ENCODE measurements at regions not wholly inside any gene's neighbourhood (a gene's known extent, or its start where the extent isn't known, plus 50 kb on each side); places are given as distances from the start of the nearest gene placed in this dataset.
"Not testable (repeated sequence)": the region's sequence is repeated elsewhere in the genome, so short reads cannot be mapped to it uniquely, and the experiment has no call there.

GRCh38 chr5:153296251-153296844 lies 194.1 kb upstream of the GRIA1 start:
- DNase-seq, result not testable (repeated sequence)

GRCh38 chr5:153299891-153300290 lies 190.6 kb upstream of the GRIA1 start:
- DNase-seq, result no peak

GRCh38 chr5:153308282-153308681 lies 182.2 kb upstream of the GRIA1 start:
- no peak for DNase-seq

GRCh38 chr5:153318556-153318955 lies 171.9 kb upstream of the GRIA1 start:
- DNase-seq, result no peak

- no peak for DNase-seq
Measured at GRCh38 chr5:153321478-153321877, 169.0 kb upstream of the GRIA1 start.

GRCh38 chr5:153340139-153340538 lies 150.3 kb upstream of the GRIA1 start:
- no peak for DNase-seq

GRCh38 chr5:153340738-153341137 lies 149.7 kb upstream of the GRIA1 start:
- DNase-seq, result no peak

- no peak for DNase-seq
Measured at GRCh38 chr5:153342487-153342886, 148.0 kb upstream of the GRIA1 start.

GRCh38 chr5:153347611-153348010 lies 142.9 kb upstream of the GRIA1 start:
- no peak for DNase-seq

- no peak for DNase-seq
Measured at GRCh38 chr5:153350175-153350883, 140.1 kb upstream of the GRIA1 start.

GRCh38 chr5:153352685-153353219 lies 137.7 kb upstream of the GRIA1 start:
- peak; percentile 32 for DNase-seq

GRCh38 chr5:153357493-153358112 lies 132.9 kb upstream of the GRIA1 start:
- no peak for DNase-seq

- DNase-seq, result peak; percentile 3
Measured at GRCh38 chr5:153358315-153358976, 132.0 kb upstream of the GRIA1 start.

- DNase-seq, result no peak
Measured at GRCh38 chr5:153360860-153361259, 129.6 kb upstream of the GRIA1 start.

- DNase-seq, result no peak
Measured at GRCh38 chr5:153361735-153362409, 128.6 kb upstream of the GRIA1 start.

- no peak for DNase-seq
Measured at GRCh38 chr5:153365547-153365946, 124.9 kb upstream of the GRIA1 start.

- no peak for DNase-seq
Measured at GRCh38 chr5:153367466-153367865, 123.0 kb upstream of the GRIA1 start.

- no peak for DNase-seq
Measured at GRCh38 chr5:153372425-153373129, 117.9 kb upstream of the GRIA1 start.

GRCh38 chr5:153373130-153373498 lies 117.4 kb upstream of the GRIA1 start:
- no peak for DNase-seq

GRCh38 chr5:153381630-153382029 lies 108.8 kb upstream of the GRIA1 start:
- not testable (repeated sequence) for DNase-seq

- no peak for DNase-seq
Measured at GRCh38 chr5:153390569-153390968, 99.9 kb upstream of the GRIA1 start.

GRCh38 chr5:153399595-153399994 lies 90.9 kb upstream of the GRIA1 start:
- no peak for DNase-seq
